H9 (cell line): ENCODE measurements at regions not wholly inside any gene's neighbourhood (a gene's known extent, or its start where the extent isn't known, plus 50 kb on each side); places are given as distances from the start of the nearest gene placed in this dataset.

Experiments used
- DNase-seq: peaks from one replicate; pipeline ENCODE4 v3.0.0-alpha.2; 2017
- H2AFZ ChIP-seq: one replicate; pipeline ENCODE4 v1.6.1; 2013; ENCODE audit warnings: mild to moderate bottlenecking, low read length, control low read depth, moderate library complexity
- H2AK5ac ChIP-seq: 2 replicates; pipeline ENCODE4 v1.6.1; 2013; ENCODE audit warnings: low read length, control low read depth, mixed read lengths; ENCODE audit not compliant: insufficient read length
- H2BK120ac ChIP-seq: one replicate; pipeline ENCODE4 v1.6.1; 2013; ENCODE audit warnings: low read depth, mild to moderate bottlenecking, low read length, control low read depth, inconsistent platforms; ENCODE audit not compliant: poor library complexity, severe bottlenecking
- H2BK12ac ChIP-seq: 2 replicates; pipeline ENCODE4 v1.6.1; 2013; ENCODE audit warnings: low read length, control low read depth, mixed read lengths, low read depth; ENCODE audit not compliant: insufficient read length
- H2BK15ac ChIP-seq: 2 replicates; pipeline ENCODE4 v1.6.1; 2013; ENCODE audit warnings: low read depth, low read length, control low read depth
- H2BK20ac ChIP-seq: one replicate; pipeline ENCODE4 v1.6.1; 2013; ENCODE audit warnings: low read depth, mild to moderate bottlenecking, low read length, control low read depth, inconsistent platforms; ENCODE audit not compliant: poor library complexity, severe bottlenecking
- H2BK5ac ChIP-seq: 2 replicates; pipeline ENCODE4 v1.6.1; 2013; ENCODE audit warnings: low read length, control low read depth, mixed read lengths; ENCODE audit not compliant: insufficient read length
- H3K14ac ChIP-seq: 2 replicates; pipeline ENCODE4 v1.6.1; 2013; ENCODE audit warnings: low read length, control low read depth; ENCODE audit not compliant: insufficient read depth
- H3K18ac ChIP-seq: 2 replicates; pipeline ENCODE4 v1.6.1; 2013; ENCODE audit warnings: low read depth, mild to moderate bottlenecking, mixed read lengths, low read length, control low read depth; ENCODE audit not compliant: insufficient read length
- H3K23ac ChIP-seq: 2 replicates; pipeline ENCODE4 v1.6.1; 2013; ENCODE audit warnings: low read length, control low read depth, mixed read lengths, low read depth; ENCODE audit not compliant: insufficient read length
- H3K23me2 ChIP-seq: 2 replicates; pipeline ENCODE4 v1.6.1; 2013; ENCODE audit warnings: low read depth, mild to moderate bottlenecking, mixed read lengths, low read length, control low read depth; ENCODE audit not compliant: insufficient read length, poor library complexity, severe bottlenecking
- H3K27ac ChIP-seq: 2 replicates; pipeline ENCODE4 v1.5.1; 2013; ENCODE audit warnings: low read length, control low read depth, mixed read lengths, low read depth; ENCODE audit not compliant: insufficient read length
- H3K27me3 ChIP-seq: 2 replicates; pipeline ENCODE4 v1.6.1; 2013; ENCODE audit warnings: low read length, control low read depth, inconsistent platforms; ENCODE audit not compliant: insufficient read depth
- H3K4ac ChIP-seq: 2 replicates; pipeline ENCODE4 v1.6.1; 2013; ENCODE audit warnings: low read depth, mild to moderate bottlenecking, control low read depth, inconsistent platforms, low read length, moderate library complexity
- H3K4me1 ChIP-seq: 2 replicates; pipeline ENCODE4 v1.6.1; 2013; ENCODE audit warnings: low read length, control low read depth, inconsistent platforms; ENCODE audit not compliant: insufficient read depth
- H3K4me2 ChIP-seq: 2 replicates; pipeline ENCODE4 v1.6.1; 2013; ENCODE audit warnings: low read length, control low read depth, mixed read lengths; ENCODE audit not compliant: insufficient read length, insufficient read depth
- H3K56ac ChIP-seq: 2 replicates; pipeline ENCODE4 v1.6.1; 2013; ENCODE audit warnings: low read depth, mild to moderate bottlenecking, mixed read lengths, low read length, control low read depth; ENCODE audit not compliant: insufficient read length
- H3K79me1 ChIP-seq: 2 replicates; pipeline ENCODE4 v1.6.1; 2013; ENCODE audit warnings: low read depth, mild to moderate bottlenecking, moderate library complexity, low read length, control low read depth, inconsistent platforms; ENCODE audit not compliant: insufficient read depth, poor library complexity, severe bottlenecking
- H3K79me2 ChIP-seq: 2 replicates; pipeline ENCODE4 v1.6.1; 2013; ENCODE audit warnings: low read length, control low read depth, inconsistent platforms; ENCODE audit not compliant: insufficient read depth
- H3K9ac ChIP-seq: 2 replicates; pipeline ENCODE4 v1.6.1; 2013; ENCODE audit warnings: low read length, control low read depth, mixed read lengths; ENCODE audit not compliant: insufficient read length; ENCODE audit errors: extremely low read depth
- H3K9me3 ChIP-seq: one replicate; pipeline ENCODE4 v1.6.1; 2013; ENCODE audit warnings: low read depth, low read length, inconsistent platforms; ENCODE audit not compliant: control insufficient read depth
- H3T11ph ChIP-seq: one replicate; pipeline ENCODE4 v1.6.1; 2013; ENCODE audit warnings: mild to moderate bottlenecking, low read length, control low read depth, inconsistent platforms
- H4K20me1 ChIP-seq: one replicate; pipeline ENCODE4 v1.6.1; 2013; ENCODE audit not compliant: control insufficient read depth, insufficient read length, insufficient read depth
- H4K5ac ChIP-seq: 2 replicates; pipeline ENCODE4 v1.6.1; 2013; ENCODE audit warnings: low read depth, mild to moderate bottlenecking, mixed read lengths, low read length, control low read depth; ENCODE audit not compliant: insufficient read length
- H4K8ac ChIP-seq: replicated peaks from 2 replicates; pipeline ENCODE4 v1.6.1; 2013; ENCODE audit warnings: low read length, control low read depth, mixed read lengths, low read depth; ENCODE audit not compliant: insufficient read length
- H4K91ac ChIP-seq: 2 replicates; pipeline ENCODE4 v1.6.1; 2013; ENCODE audit warnings: low read depth, mild to moderate bottlenecking, moderate library complexity, mixed read lengths, low read length, control low read depth; ENCODE audit not compliant: insufficient read length
- H3K27ac Mint-ChIP-seq, 3 experiments: 2 replicates in 2 of 3; 3 replicates in 1 of 3; pipeline ENCODE4 v1.8.0; 2020 to 2021; ENCODE audit warnings: mixed read lengths in 3 of 3, mild to moderate bottlenecking in 1 of 3, moderate library complexity in 1 of 3
- H3K27me3 Mint-ChIP-seq: 2 replicates; pipeline ENCODE4 v1.8.0; 2021; ENCODE audit warnings: low read depth, mild to moderate bottlenecking, moderate library complexity, mixed read lengths
- H3K36me3 Mint-ChIP-seq, 3 experiments: 2 replicates in 2 of 3; 3 replicates in 1 of 3; pipeline ENCODE4 v1.8.0; 2020 to 2021; ENCODE audit warnings: low read depth in 3 of 3, mixed read lengths in 3 of 3; ENCODE audit not compliant: insufficient read depth in 1 of 3
- H3K4me1 Mint-ChIP-seq, 2 experiments: 2 replicates each; pipeline ENCODE4 v1.8.0; 2020; ENCODE audit warnings: mixed read lengths in 2 of 2
- H3K4me3 Mint-ChIP-seq, 2 experiments: 2 replicates in 1 of 2; 3 replicates in 1 of 2; pipeline ENCODE4 v1.8.0; 2020 to 2021; ENCODE audit warnings: mild to moderate bottlenecking in 2 of 2, mixed read lengths in 2 of 2, moderate library complexity in 1 of 2
- H3K9me3 Mint-ChIP-seq, 2 experiments: 2 replicates in 1 of 2; 3 replicates in 1 of 2; pipeline ENCODE4 v1.8.0; 2020; ENCODE audit warnings: mild to moderate bottlenecking in 2 of 2, mixed read lengths in 2 of 2, moderate library complexity in 1 of 2
- CTCF ChIP-seq: fragments of 200-600 bp; sonication (generic); conservative IDR thresholded peaks from 3 replicates; pipeline ENCODE4 v1.8.0; 2021; ENCODE audit warnings: antibody characterized with exemption, mild to moderate bottlenecking
- WGBS: extraction: QIAGEN DNeasy Blood & Tissue Kit; methylation state at CpG from one replicate; pipeline ENCODE4 v1.1.7; 2013; ENCODE audit warnings: missing lambda C conversion rate, low lambda C conversion rate, mixed read lengths; ENCODE audit not compliant: insufficient read length; ENCODE audit errors: extremely low coverage; 5-methylcytosine and 5-hydroxymethylcytosine counted together

- Histone ChIP-seq H3K18ac (no peak overlapping the region), H4K91ac (no peak overlapping the region), H3K79me1 (no peaks in the 10 kb centered on the region), H3K23me2 (no peaks in the 10 kb centered on the region), H3K9ac (no peak overlapping the region), H2AK5ac (no peak overlapping the region), H2BK5ac (no peak overlapping the region), H4K8ac (no peak overlapping the region), H2AFZ (no peak overlapping the region), H3K23ac (no peak overlapping the region), H3K14ac (no peak overlapping the region), H4K5ac (no peak overlapping the region), H2BK12ac (no peak overlapping the region), H2BK20ac (no peak overlapping the region), H4K20me1 (no peaks in the 10 kb centered on the region), H2BK15ac (no peak overlapping the region), H3K56ac (no peak overlapping the region), H3T11ph (no peak overlapping the region), H3K4me1 (no peaks in the 10 kb centered on the region; the same call in 1 of the 2 replicates), H3K4me2 (no peak overlapping the region), H3K9me3 (no peaks in the 10 kb centered on the region), H3K27ac (no peak overlapping the region), H3K79me2 (no peaks in the 10 kb centered on the region), H3K27me3 (no peaks in the 10 kb centered on the region), H2BK120ac (no peak overlapping the region), H3K4ac (no peak overlapping the region)
- Mint-ChIP-seq H3K9me3 (no peaks in the 10 kb centered on the region; a peak in 1 of 5 replicates), H3K4me3 (no peak overlapping the region), H3K27ac (no peak overlapping the region), H3K4me1 (peaks cover 9% of the 10 kb centered on the region in 2 experiments), H3K27me3 (no peaks in the 10 kb centered on the region; the same call in 1 of the 2 replicates), H3K36me3 (no peaks in the 10 kb centered on the region)
- no peak for TF ChIP-seq CTCF
- no peak for DNase-seq
- WGBS: no CpG with 5 or more reads among the region's 3 CpGs
Observed at GRCh38 chr13:75090872-75091615, 390.9 kb downstream of the TBC1D4 start.
